HepG2 (cell line): ENCODE measurements at regions not wholly inside any gene's neighbourhood (a gene's known extent, or its start where the extent isn't known, plus 50 kb on each side); places are given as distances from the start of the nearest gene placed in this dataset.

Source experiments
- ATAC-seq: fragments of 200-7000 bp; cut with Tn5 transposase; 3 replicates; pipeline ENCODE4 v1.9.1; 2020; ENCODE audit warnings: mild to moderate bottlenecking, moderate library complexity
- BruUV-seq: library from RNA; stranded (reverse); fragments of 400-500 nt; replicated peaks from 2 replicates; lab custom pipeline; 2021; lab: Mats Ljungman, UMichigan
- CTCF ChIA-PET: fragments of 300-600 bp; formaldehyde crosslinking; extraction: SDS; loops from one replicate; lab custom pipeline; 2021; ENCODE audit warnings: low total read pairs, inconsistent platforms, low intra/inter-chr PET ratio; lab: Yijun Ruan, JAX
- POLR2A ChIA-PET: fragments of 350-600 bp; sonication (Branson Sonifier 250); formaldehyde crosslinking; loops from one replicate; lab custom pipeline; 2020; ENCODE audit warnings: antibody characterized with exemption, inconsistent platforms; lab: Yijun Ruan, JAX
- DNase-seq: peaks from one replicate; pipeline ENCODE4 v3.0.0-alpha.2; 2015; ENCODE audit warnings: low spot score
- FAIRE-seq: peaks from 3 replicates; lab custom pipeline; 2011; peaks lifted over from hg19 to GRCh38; lab: Jason Lieb, UNC
- H2AFZ ChIP-seq: one replicate; pipeline ENCODE4 v1.6.1; 2011; ENCODE audit warnings: low read length, inconsistent platforms
- H3K27ac ChIP-seq: fragments of 300-600 bp; 3 replicates; pipeline ENCODE4 v1.8.0; 2011; ENCODE audit warnings: mixed run types, mild to moderate bottlenecking, mixed read lengths, low read length, inconsistent platforms; ENCODE audit not compliant: insufficient read depth; ENCODE audit errors: extremely low read length
- H3K27me3 ChIP-seq, 2 experiments: fragments of 200-600 bp in 1 of 2; 2 replicates in 1 of 2; 3 replicates in 1 of 2; pipeline versions ENCODE4 v1.6.0 to v1.8.0; 2011; ENCODE audit warnings: low read length in 2 of 2, mild to moderate bottlenecking in 2 of 2, moderate library complexity in 2 of 2, inconsistent platforms in 1 of 2; ENCODE audit not compliant: insufficient read depth in 2 of 2, control insufficient read depth in 1 of 2
- H3K36me3 ChIP-seq, 2 experiments: fragments of 200-600 bp in 1 of 2; replicated peaks in 1 of 2; 2 replicates in 1 of 2; 3 replicates in 1 of 2; pipeline versions ENCODE4 v1.5.1 to v1.8.0; 2011; ENCODE audit warnings: low read length in 2 of 2, inconsistent platforms in 1 of 2; ENCODE audit not compliant: insufficient read depth in 2 of 2, control insufficient read depth in 1 of 2
- H3K4me1 ChIP-seq: 2 replicates; pipeline ENCODE4 v1.5.1; 2012; ENCODE audit warnings: low read length, inconsistent platforms; ENCODE audit not compliant: insufficient read depth
- H3K4me2 ChIP-seq: 2 replicates; pipeline ENCODE4 v1.6.0; 2011; ENCODE audit warnings: low read depth, low read length, inconsistent platforms
- H3K4me3 ChIP-seq, 3 experiments: fragments of 200-600 bp in 1 of 3; sonication (generic), shearing (Covaris generic) in 1 of 3; replicated peaks in 1 of 3; 2 replicates each; pipeline ENCODE4 v1.5.1; 2011 to 2016; ENCODE audit warnings: low read length in 3 of 3, inconsistent platforms in 2 of 3, low read depth in 2 of 3, mild to moderate bottlenecking in 2 of 3, control low read depth in 1 of 3, mixed read lengths in 1 of 3; ENCODE audit not compliant: insufficient read depth in 1 of 3
- H3K79me2 ChIP-seq: one replicate; pipeline ENCODE4 v1.6.1; 2011; ENCODE audit warnings: low read length, inconsistent platforms; ENCODE audit not compliant: insufficient read depth
- H3K9ac ChIP-seq: 2 replicates; pipeline ENCODE4 v1.6.0; 2011; ENCODE audit warnings: mild to moderate bottlenecking, low read depth, low read length, inconsistent platforms; ENCODE audit not compliant: insufficient read depth
- H3K9me3 ChIP-seq: 2 replicates; pipeline ENCODE4 v1.5.1; 2012; ENCODE audit warnings: mild to moderate bottlenecking, low read length
- H4K20me1 ChIP-seq: 2 replicates; pipeline ENCODE4 v1.6.0; 2011; ENCODE audit warnings: inconsistent platforms, mild to moderate bottlenecking, low read length, moderate library complexity; ENCODE audit not compliant: insufficient read depth
- CEBPB ChIP-seq: IDR thresholded peaks from 2 replicates; pipeline ENCODE4 v1.6.1; 2011; ENCODE audit warnings: low read depth, low read length, improper control_type of control experiment, borderline replicate concordance
- CHD4 ChIP-seq: fragments of 200-600 bp; sonication (generic); IDR thresholded peaks from 2 replicates; pipeline ENCODE4 v1.7.0; 2017; ENCODE audit warnings: mild to moderate bottlenecking, low read length, borderline replicate concordance
- DNMT3B ChIP-seq: conservative IDR thresholded peaks from 2 replicates; pipeline ENCODE4 v1.6.1; 2016; ENCODE audit warnings: missing biosample characterization, control low read depth
- YEATS4 ChIP-seq: sonication (generic); formaldehyde crosslinking; IDR thresholded peaks from 2 replicates; pipeline ENCODE4 v1.4.0; 2020; ENCODE audit warnings: missing genetic modification reagents, borderline replicate concordance
- ZNF24 ChIP-seq: fragments of 450-650 bp; IDR thresholded peaks from 2 replicates; pipeline ENCODE4 v1.6.1; 2017; ENCODE audit warnings: antibody characterized with exemption, mild to moderate bottlenecking
- WGBS: methylation state at CpG from one replicate; pipeline ENCODE4 v1.1.6; 2017; ENCODE audit warnings: low lambda C conversion rate; 5-methylcytosine and 5-hydroxymethylcytosine counted together
- in situ Hi-C: cut with HindIII; loops from 2 replicates; pipeline ENCODE4 v1.10.0; 2017; ENCODE audit warnings: low pct_unique_long_range_greater_than_20kb; ENCODE audit not compliant: extremely low pct_ligation_motif_present
- intact Hi-C: fragments of 100-400 bp; cut with micrococcal nuclease; formaldehyde crosslinking; loops from one replicate; pipeline ENCODE4 v1.10.0; 2022; ENCODE audit not compliant: unreplicated experiment
- TF ChIP-seq, protein P1 (sequence below): sonication (generic); formaldehyde crosslinking; conservative IDR thresholded peaks from 2 replicates; pipeline ENCODE4 v1.4.0; 2020; ENCODE audit warnings: missing genetic modification reagents
- TF ChIP-seq, protein P2 (sequence below): IDR thresholded peaks from 2 replicates; pipeline ENCODE4 v1.6.1; 2016; ENCODE audit warnings: missing compliant biosample characterization, missing genetic modification reagents, borderline replicate concordance
- TF ChIP-seq, protein P3 (sequence below): sonication (generic); formaldehyde crosslinking; IDR thresholded peaks from 2 replicates; pipeline ENCODE4 v1.5.1; 2020; ENCODE audit warnings: missing genetic modification reagents, mild to moderate bottlenecking, borderline replicate concordance
- TF ChIP-seq, protein P4 (sequence below): sonication (generic); formaldehyde crosslinking; IDR thresholded peaks from 2 replicates; pipeline ENCODE4 v1.8.0; 2022; ENCODE audit warnings: mild to moderate bottlenecking, missing genetic modification reagents, moderate library complexity
- TF ChIP-seq, protein P5 (sequence below): sonication (generic); formaldehyde crosslinking; IDR thresholded peaks from 2 replicates; pipeline ENCODE4 v1.5.1; 2020; ENCODE audit warnings: mild to moderate bottlenecking, missing genetic modification reagents, borderline replicate concordance

DNA sequence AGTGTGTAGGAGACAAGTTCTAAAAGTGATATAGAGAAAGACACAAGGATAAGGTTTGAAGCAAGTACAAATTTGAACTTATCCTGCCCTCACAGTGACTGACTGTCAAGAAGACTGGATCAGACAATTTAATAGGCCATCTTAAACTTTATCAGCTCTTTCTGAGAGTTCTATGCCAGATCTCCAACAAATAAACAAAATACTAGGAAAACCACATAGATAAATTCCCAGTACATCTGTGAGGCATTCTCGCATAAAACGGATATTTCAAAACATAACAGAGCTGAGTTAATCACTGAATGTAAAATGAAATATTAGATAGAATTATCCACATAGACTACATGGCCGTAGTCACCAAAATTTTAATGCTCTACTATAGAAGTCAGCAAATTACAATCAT is 120.9 kb upstream of the LUZP2 start (continued):
- TF ChIP-seq, protein P1, sequence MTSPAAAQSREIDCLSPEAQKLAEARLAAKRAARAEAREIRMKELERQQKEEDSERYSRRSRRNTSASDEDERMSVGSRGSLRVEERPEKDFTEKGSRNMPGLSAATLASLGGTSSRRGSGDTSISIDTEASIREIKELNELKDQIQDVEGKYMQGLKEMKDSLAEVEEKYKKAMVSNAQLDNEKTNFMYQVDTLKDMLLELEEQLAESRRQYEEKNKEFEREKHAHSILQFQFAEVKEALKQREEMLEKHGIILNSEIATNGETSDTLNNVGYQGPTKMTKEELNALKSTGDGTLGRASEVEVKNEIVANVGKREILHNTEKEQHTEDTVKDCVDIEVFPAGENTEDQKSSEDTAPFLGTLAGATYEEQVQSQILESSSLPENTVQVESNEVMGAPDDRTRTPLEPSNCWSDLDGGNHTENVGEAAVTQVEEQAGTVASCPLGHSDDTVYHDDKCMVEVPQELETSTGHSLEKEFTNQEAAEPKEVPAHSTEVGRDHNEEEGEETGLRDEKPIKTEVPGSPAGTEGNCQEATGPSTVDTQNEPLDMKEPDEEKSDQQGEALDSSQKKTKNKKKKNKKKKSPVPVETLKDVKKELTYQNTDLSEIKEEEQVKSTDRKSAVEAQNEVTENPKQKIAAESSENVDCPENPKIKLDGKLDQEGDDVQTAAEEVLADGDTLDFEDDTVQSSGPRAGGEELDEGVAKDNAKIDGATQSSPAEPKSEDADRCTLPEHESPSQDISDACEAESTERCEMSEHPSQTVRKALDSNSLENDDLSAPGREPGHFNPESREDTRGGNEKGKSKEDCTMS (CRISPR knock-in tag) = no peak
- TF ChIP-seq ZNF24 (no peak), YEATS4 (CRISPR knock-in tag) (no peak), DNMT3B (CRISPR knock-in tag) (no peak)
- TF ChIP-seq, protein P2, sequence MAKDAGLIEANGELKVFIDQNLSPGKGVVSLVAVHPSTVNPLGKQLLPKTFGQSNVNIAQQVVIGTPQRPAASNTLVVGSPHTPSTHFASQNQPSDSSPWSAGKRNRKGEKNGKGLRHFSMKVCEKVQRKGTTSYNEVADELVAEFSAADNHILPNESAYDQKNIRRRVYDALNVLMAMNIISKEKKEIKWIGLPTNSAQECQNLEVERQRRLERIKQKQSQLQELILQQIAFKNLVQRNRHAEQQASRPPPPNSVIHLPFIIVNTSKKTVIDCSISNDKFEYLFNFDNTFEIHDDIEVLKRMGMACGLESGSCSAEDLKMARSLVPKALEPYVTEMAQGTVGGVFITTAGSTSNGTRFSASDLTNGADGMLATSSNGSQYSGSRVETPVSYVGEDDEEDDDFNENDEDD (CRISPR knock-in tag) = no peak
- TF ChIP-seq, protein P3, sequence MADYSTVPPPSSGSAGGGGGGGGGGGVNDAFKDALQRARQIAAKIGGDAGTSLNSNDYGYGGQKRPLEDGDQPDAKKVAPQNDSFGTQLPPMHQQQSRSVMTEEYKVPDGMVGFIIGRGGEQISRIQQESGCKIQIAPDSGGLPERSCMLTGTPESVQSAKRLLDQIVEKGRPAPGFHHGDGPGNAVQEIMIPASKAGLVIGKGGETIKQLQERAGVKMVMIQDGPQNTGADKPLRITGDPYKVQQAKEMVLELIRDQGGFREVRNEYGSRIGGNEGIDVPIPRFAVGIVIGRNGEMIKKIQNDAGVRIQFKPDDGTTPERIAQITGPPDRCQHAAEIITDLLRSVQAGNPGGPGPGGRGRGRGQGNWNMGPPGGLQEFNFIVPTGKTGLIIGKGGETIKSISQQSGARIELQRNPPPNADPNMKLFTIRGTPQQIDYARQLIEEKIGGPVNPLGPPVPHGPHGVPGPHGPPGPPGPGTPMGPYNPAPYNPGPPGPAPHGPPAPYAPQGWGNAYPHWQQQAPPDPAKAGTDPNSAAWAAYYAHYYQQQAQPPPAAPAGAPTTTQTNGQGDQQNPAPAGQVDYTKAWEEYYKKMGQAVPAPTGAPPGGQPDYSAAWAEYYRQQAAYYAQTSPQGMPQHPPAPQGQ (CRISPR knock-in tag) = no peak
- TF ChIP-seq, all 625 proteins: peak for 0

DNA sequence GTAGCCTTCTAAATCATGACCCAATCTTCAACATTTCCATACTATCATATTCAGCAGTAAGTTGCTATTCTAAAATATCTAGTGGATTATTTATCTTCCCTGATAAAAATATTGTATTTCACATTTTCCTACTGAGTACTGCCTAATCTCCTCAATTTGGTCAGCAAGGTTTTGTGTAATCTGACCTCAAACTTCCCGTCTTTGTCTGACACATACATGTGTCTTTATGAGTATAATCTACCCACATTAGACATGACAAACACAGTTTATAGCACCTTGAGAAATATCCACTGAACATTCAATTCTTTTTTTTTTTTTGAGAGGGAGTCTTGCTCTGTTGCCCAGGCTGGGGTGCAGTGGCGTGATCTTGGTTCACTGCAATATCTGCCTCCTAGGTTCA is 113.7 kb upstream of the LUZP2 start:
- Histone ChIP-seq H3K27ac (no peak overlapping the region), H3K36me3 (no peaks in the 10 kb centered on the region), H2AFZ (no peak overlapping the region), H3K4me1 (no peaks in the 10 kb centered on the region), H3K4me3 (no peak overlapping the region), H3K9ac (no peak overlapping the region), H3K4me2 (no peak overlapping the region), H3K9me3 (no peaks in the 10 kb centered on the region), H4K20me1 (no peaks in the 10 kb centered on the region), H3K79me2 (no peaks in the 10 kb centered on the region), H3K27me3 (no peaks in the 10 kb centered on the region; a peak in 1 of 5 replicates)
- no TSS peak for BruUV-seq
- FAIRE-seq (no peak), DNase-seq (no peak), ATAC-seq (no peak)
- ChIA-PET POLR2A (no interaction called here), CTCF (no interaction called here)
- in situ Hi-C loops = loop anchor here (25.0 kb wide), 2 partner anchors 846 to 1271 kb away; no protein-coding TSS in a partner anchor
- intact Hi-C loops = no loop called here
- 0% methylated on average over 2 of the region's 2 CpGs for WGBS
- TF ChIP-seq, protein P4, sequence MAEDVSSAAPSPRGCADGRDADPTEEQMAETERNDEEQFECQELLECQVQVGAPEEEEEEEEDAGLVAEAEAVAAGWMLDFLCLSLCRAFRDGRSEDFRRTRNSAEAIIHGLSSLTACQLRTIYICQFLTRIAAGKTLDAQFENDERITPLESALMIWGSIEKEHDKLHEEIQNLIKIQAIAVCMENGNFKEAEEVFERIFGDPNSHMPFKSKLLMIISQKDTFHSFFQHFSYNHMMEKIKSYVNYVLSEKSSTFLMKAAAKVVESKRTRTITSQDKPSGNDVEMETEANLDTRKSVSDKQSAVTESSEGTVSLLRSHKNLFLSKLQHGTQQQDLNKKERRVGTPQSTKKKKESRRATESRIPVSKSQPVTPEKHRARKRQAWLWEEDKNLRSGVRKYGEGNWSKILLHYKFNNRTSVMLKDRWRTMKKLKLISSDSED (CRISPR knock-in tag) = no peak
- TF ChIP-seq, protein P5, sequence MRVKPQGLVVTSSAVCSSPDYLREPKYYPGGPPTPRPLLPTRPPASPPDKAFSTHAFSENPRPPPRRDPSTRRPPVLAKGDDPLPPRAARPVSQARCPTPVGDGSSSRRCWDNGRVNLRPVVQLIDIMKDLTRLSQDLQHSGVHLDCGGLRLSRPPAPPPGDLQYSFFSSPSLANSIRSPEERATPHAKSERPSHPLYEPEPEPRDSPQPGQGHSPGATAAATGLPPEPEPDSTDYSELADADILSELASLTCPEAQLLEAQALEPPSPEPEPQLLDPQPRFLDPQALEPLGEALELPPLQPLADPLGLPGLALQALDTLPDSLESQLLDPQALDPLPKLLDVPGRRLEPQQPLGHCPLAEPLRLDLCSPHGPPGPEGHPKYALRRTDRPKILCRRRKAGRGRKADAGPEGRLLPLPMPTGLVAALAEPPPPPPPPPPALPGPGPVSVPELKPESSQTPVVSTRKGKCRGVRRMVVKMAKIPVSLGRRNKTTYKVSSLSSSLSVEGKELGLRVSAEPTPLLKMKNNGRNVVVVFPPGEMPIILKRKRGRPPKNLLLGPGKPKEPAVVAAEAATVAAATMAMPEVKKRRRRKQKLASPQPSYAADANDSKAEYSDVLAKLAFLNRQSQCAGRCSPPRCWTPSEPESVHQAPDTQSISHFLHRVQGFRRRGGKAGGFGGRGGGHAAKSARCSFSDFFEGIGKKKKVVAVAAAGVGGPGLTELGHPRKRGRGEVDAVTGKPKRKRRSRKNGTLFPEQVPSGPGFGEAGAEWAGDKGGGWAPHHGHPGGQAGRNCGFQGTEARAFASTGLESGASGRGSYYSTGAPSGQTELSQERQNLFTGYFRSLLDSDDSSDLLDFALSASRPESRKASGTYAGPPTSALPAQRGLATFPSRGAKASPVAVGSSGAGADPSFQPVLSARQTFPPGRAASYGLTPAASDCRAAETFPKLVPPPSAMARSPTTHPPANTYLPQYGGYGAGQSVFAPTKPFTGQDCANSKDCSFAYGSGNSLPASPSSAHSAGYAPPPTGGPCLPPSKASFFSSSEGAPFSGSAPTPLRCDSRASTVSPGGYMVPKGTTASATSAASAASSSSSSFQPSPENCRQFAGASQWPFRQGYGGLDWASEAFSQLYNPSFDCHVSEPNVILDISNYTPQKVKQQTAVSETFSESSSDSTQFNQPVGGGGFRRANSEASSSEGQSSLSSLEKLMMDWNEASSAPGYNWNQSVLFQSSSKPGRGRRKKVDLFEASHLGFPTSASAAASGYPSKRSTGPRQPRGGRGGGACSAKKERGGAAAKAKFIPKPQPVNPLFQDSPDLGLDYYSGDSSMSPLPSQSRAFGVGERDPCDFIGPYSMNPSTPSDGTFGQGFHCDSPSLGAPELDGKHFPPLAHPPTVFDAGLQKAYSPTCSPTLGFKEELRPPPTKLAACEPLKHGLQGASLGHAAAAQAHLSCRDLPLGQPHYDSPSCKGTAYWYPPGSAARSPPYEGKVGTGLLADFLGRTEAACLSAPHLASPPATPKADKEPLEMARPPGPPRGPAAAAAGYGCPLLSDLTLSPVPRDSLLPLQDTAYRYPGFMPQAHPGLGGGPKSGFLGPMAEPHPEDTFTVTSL (CRISPR knock-in tag) = no peak
- TF ChIP-seq CHD4 (no peak), CEBPB (no peak)
